ENCODE measurements at regions not wholly inside any gene's neighbourhood (a gene's known extent, or its start where the extent isn't known, plus 50 kb on each side); places are given as distances from the start of the nearest gene placed in this dataset.

GRCh38 chr1:84755216-84755615, 65.0 kb upstream of the SSX2IP start:
- TF ChIP-seq CTCF (IDR thresholded peaks at IDR 0.05) (no peak), HMGXB4 (CRISPR knock-in tag; IDR thresholded peaks at IDR 0.05; ENCODE audit: borderline replicate concordance) (no peak), TP53 (CRISPR knock-in tag; IDR thresholded peaks at IDR 0.05) (no peak), MAX (IDR thresholded peaks at IDR 0.05) (no peak)

Measured in A549 (cell line).